ENCODE measurements at regions not wholly inside any gene's neighbourhood (a gene's known extent, or its start where the extent isn't known, plus 50 kb on each side); places are given as distances from the start of the nearest gene placed in this dataset.

DNA sequence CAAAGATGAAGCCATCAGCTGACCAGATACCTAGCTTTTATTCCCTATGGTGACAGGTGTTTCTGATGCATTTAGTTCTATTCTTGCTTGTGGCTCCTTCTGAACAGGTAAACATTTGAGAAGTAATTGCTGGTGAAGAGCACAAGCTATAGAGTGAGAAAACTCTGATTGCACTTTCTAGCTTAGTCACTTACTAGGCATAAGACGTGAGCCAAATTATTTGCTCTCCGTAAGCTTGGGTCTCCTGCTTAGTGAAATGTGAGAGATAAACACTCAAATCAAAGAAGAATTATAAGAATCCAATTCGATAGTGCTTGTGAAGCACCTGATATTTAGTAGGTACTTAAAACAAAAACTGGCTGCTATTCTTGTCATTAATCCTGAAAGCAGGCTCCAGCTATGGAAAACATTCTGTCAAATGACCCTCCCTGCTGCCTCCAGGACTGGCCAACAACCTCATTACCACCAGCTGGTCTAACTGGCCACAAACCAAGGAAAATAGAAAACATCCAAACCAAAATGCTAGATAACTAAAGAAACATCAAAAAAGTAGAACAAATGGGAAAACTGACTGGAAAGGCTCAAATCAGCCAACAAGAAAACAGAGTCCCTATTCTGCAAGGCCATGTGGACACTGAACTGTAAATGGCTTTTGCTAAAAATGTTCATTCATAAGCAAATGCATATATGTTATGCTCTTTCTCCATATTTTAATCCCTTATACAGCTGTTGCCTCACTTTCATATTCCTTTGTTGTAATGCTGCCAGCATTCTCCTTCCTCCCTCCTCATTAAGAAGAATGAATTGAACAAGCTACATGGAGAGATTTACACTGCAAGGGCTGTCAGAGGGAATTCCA lies 616.1 kb downstream of the DTWD2 start:
- TF ChIP-seq, protein P1, sequence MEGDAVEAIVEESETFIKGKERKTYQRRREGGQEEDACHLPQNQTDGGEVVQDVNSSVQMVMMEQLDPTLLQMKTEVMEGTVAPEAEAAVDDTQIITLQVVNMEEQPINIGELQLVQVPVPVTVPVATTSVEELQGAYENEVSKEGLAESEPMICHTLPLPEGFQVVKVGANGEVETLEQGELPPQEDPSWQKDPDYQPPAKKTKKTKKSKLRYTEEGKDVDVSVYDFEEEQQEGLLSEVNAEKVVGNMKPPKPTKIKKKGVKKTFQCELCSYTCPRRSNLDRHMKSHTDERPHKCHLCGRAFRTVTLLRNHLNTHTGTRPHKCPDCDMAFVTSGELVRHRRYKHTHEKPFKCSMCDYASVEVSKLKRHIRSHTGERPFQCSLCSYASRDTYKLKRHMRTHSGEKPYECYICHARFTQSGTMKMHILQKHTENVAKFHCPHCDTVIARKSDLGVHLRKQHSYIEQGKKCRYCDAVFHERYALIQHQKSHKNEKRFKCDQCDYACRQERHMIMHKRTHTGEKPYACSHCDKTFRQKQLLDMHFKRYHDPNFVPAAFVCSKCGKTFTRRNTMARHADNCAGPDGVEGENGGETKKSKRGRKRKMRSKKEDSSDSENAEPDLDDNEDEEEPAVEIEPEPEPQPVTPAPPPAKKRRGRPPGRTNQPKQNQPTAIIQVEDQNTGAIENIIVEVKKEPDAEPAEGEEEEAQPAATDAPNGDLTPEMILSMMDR (IDR thresholded peaks at IDR 0.05 in 8 of 11, conservative IDR thresholded peaks at IDR 0.05 in 3 of 11), result no peak
- no peak for TF ChIP-seq POLR2A (IDR thresholded peaks at IDR 0.05)

Measured in spleen (tissue), 7 donors.